Cardiac muscle cell (in vitro differentiated cells and primary cell): ENCODE measurements at regions not wholly inside any gene's neighbourhood (a gene's known extent, or its start where the extent isn't known, plus 50 kb on each side); places are given as distances from the start of the nearest gene placed in this dataset.

Experiments used
- DNase-seq, 2 donors: peaks; one replicate each; pipeline versions ENCODE4 v3.0.0 to v3.0.0-alpha.2; 2010 to 2017; ENCODE audit warnings: low read depth in 1 of 2, low spot score in 1 of 2
- H3K27ac ChIP-seq: fragments of 200-600 bp; sonication (generic); 2 replicates; pipeline ENCODE4 v1.5.1; 2016
- H3K27me3 ChIP-seq: fragments of 200-600 bp; sonication (generic); 2 replicates; pipeline ENCODE4 v1.6.0; 2016; ENCODE audit warnings: control low read depth
- H3K36me3 ChIP-seq: fragments of 200-600 bp; sonication (generic); 2 replicates; pipeline ENCODE4 v1.5.1; 2016; ENCODE audit warnings: control low read depth
- H3K4me1 ChIP-seq: fragments of 200-600 bp; sonication (generic); 2 replicates; pipeline ENCODE4 v1.8.1; 2017; ENCODE audit warnings: low read depth, mild to moderate bottlenecking, mixed run types
- H3K4me3 ChIP-seq: fragments of 200-600 bp; sonication (generic); 2 replicates; pipeline ENCODE4 v1.5.1; 2016; ENCODE audit warnings: mild to moderate bottlenecking
- H3K9me3 ChIP-seq: fragments of 200-600 bp; sonication (generic); 2 replicates; pipeline ENCODE4 v1.5.1; 2017; ENCODE audit warnings: low read depth, mild to moderate bottlenecking, control low read depth
- TF ChIP-seq, protein P1 (sequence below): IDR thresholded peaks from 2 replicates; pipeline ENCODE4 v1.5.1; 2012; ENCODE audit warnings: low read depth, mild to moderate bottlenecking, low read length

DNA sequence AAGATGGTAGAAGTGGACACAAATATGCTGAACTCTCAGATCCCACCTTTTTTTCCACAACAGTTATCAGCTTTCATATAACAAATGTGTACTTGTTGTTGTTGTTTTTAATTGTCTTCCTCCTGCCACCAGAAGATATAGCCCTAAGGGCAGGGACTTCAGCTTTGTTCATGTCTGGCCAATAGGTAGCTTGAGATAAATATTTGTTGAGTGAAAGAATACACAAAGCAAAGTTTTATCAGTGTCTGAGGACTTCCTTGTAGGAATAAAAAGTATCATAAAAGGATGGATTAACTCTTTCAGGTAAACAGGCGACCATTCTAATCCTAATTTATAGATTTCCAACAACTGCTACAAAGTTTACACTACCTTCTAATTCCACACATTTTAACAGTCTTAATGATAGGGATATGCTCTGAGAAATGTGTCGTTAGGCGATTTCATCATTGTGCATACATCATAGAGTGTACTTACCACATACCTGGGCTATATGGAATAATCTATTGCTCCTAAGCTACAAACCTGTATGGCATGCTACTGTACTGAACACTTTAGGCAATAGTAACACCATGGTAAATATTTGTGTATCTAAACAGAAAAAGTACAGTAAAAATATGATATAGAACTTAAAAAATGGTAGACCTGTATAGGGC, 186.1 kb downstream of the ATOH1 start:
- no peak for DNase-seq
- H3K4me1 ChIP-seq: no peaks in the 10 kb centered on the region
- H3K36me3 ChIP-seq: no peaks in the 10 kb centered on the region
- TF ChIP-seq, protein P1, sequence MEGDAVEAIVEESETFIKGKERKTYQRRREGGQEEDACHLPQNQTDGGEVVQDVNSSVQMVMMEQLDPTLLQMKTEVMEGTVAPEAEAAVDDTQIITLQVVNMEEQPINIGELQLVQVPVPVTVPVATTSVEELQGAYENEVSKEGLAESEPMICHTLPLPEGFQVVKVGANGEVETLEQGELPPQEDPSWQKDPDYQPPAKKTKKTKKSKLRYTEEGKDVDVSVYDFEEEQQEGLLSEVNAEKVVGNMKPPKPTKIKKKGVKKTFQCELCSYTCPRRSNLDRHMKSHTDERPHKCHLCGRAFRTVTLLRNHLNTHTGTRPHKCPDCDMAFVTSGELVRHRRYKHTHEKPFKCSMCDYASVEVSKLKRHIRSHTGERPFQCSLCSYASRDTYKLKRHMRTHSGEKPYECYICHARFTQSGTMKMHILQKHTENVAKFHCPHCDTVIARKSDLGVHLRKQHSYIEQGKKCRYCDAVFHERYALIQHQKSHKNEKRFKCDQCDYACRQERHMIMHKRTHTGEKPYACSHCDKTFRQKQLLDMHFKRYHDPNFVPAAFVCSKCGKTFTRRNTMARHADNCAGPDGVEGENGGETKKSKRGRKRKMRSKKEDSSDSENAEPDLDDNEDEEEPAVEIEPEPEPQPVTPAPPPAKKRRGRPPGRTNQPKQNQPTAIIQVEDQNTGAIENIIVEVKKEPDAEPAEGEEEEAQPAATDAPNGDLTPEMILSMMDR: no peak
- H3K4me3 ChIP-seq: no peak overlapping the region
- no peaks in the 10 kb centered on the region for H3K27me3 ChIP-seq
- H3K27ac ChIP-seq: no peak overlapping the region
- no peaks in the 10 kb centered on the region for H3K9me3 ChIP-seq

DNA sequence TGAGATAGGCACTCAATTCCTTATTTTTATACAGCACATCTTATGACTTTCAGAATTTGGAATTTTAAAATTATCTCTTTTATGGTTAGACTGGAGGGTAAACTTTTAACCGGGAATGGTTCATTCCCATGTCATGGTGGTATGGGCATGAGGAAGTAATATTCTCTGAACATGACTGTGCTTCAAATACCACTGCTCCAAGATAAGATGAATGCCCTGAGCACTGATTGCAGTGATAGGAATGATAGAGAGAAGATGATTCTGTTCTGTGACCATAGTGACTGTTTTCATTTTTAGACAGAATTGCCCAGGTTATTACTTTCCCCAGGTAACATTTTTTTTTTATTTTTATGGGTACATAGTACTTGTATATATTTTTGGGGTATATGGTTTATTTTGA, 187.4 kb downstream of the ATOH1 start:
- Histone ChIP-seq H3K27ac (no peak overlapping the region), H3K27me3 (no peaks in the 10 kb centered on the region), H3K9me3 (no peaks in the 10 kb centered on the region), H3K4me3 (no peak overlapping the region), H3K4me1 (no peaks in the 10 kb centered on the region), H3K36me3 (no peaks in the 10 kb centered on the region)
- TF ChIP-seq, protein P1: no peak
- DNase-seq: no peak

DNA sequence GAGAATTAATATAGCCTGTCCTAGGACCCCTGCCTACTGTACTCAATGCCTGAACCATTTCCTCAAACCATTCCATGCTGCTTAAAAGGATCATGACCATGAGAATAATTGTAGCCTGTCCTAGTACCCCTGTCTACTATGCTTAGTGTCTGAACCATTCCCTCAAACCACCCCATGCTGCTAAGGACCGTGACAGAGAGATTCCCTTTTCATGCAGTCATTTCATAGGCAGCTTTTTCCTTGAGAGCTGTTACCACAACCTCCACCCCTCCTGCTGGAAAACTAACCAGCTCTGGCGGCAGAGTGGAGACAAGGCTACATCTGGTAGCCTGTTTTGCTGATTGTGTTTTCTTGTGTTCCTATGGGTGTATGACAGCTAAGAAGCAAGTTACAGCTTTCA, 174.9 kb upstream of the SMARCAD1 start:
- peak in 1 of 2 donors; percentile 22 for DNase-seq

DNA sequence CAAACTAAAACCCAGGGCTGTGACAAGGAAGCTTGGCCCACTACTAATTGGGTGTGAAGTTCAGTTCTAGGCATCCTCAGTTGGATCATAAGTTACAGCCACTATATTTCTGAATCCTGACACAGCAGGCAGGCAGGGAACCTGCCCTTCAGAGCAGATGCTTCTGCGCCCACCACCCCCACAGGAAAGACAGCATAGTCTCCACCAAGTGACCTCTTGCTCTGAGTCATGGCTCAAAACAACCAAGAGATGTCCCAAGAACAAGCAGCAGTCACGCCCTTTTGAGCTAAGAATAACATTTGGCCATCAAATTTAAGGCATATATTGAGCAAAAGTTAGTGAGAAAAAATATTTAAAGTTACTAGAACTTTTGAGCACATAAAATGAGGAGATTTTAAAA, 170.7 kb upstream of the SMARCAD1 start:
- TF ChIP-seq, protein P1: no peak
- H3K27ac ChIP-seq: no peak overlapping the region
- peaks cover 7% of the 10 kb centered on the region for H3K4me1 ChIP-seq
- H3K27me3 ChIP-seq: no peaks in the 10 kb centered on the region
- H3K36me3 ChIP-seq: no peaks in the 10 kb centered on the region
- no peaks in the 10 kb centered on the region for H3K9me3 ChIP-seq
- no peak overlapping the region for H3K4me3 ChIP-seq
- DNase-seq: no peak

More for the DNA sequence above, 174.9 kb upstream of the SMARCAD1 start:
- TF ChIP-seq, protein P1: no peak
- Histone ChIP-seq H3K9me3 (no peaks in the 10 kb centered on the region), H3K36me3 (no peaks in the 10 kb centered on the region), H3K27ac (no peak overlapping the region), H3K4me3 (no peak overlapping the region), H3K4me1 (peaks cover 1% of the 10 kb centered on the region), H3K27me3 (no peaks in the 10 kb centered on the region)

DNA sequence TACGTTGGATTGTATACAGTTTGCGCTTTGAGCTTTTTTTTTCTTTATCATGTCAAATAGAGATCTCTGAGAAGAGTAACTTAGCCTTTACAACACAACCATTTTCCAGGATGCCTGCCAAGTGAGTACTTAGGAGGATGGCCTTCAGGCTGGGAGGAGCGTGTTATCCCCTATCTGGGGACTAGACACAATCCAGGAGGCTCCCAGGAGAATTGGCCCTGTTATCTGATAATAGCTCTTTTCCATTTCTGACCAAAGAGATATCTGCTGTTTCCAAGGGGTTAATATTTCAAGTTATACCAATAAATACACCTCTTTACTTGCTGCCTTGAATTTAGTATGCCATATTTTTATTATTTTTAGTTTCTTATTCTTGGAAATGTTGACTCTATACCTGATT, 169.5 kb upstream of the SMARCAD1 start:
- TF ChIP-seq, protein P1: no peak
- Histone ChIP-seq H3K4me3 (no peak overlapping the region), H3K27me3 (no peaks in the 10 kb centered on the region), H3K9me3 (no peaks in the 10 kb centered on the region), H3K27ac (no peak overlapping the region), H3K4me1 (peaks cover 7% of the 10 kb centered on the region), H3K36me3 (no peaks in the 10 kb centered on the region)
- DNase-seq: peak in 1 of 2 donors; percentile 2
